Right kidney (tissue), 1 donor: ENCODE measurements at regions not wholly inside any gene's neighbourhood (a gene's known extent, or its start where the extent isn't known, plus 50 kb on each side); places are given as distances from the start of the nearest gene placed in this dataset.
"Not testable (repeated sequence)": the region's sequence is repeated elsewhere in the genome, so short reads cannot be mapped to it uniquely, and the experiment has no call there.

Source experiments
- DNase-seq: peaks from one replicate; pipeline ENCODE4 v3.0.0-alpha.2; 2016

DNA sequence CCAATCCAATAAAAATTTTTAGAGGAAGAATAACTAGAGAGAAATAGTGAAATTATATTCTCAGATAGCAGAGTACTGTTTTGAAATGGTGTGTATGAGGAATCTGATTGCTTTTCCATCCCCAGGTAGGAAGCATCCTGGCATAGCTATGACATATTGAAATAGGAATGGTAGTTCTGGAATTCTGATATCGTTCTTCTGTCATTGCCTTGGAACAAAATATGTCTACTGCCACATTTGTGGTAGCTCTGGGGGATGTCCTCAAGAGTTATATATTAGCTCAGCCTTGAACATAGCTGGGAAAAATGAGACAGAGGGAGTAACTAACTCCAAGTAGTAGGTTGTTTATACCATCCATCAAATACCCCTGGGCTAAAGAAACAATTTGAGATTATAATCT, 950.7 kb downstream of the MCTP2 start:
- no peak for DNase-seq

GRCh38 chr15:95192923-95193322, 961.6 kb downstream of the MCTP2 start:
- DNase-seq = no peak

DNA sequence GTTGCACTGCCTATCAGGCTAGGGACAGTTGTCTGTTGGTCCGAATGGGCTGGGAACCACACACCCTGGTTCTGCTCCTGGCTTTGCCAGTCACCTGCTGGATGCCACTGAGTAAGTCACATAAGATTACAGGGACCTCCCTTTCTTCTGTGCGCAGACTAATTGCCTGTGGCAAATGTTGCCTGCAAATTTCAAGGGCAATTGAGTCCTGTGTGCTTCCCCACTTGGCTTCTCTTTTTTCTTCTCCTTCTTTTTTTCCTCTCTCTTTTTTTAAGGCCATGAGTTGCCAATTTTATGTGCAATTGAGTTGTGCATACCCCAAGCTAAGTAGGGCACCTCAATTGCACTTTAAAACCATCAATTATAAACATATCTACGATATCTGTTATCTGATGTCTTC, 963.4 kb downstream of the MCTP2 start:
- peak; percentile 39 for DNase-seq

DNA sequence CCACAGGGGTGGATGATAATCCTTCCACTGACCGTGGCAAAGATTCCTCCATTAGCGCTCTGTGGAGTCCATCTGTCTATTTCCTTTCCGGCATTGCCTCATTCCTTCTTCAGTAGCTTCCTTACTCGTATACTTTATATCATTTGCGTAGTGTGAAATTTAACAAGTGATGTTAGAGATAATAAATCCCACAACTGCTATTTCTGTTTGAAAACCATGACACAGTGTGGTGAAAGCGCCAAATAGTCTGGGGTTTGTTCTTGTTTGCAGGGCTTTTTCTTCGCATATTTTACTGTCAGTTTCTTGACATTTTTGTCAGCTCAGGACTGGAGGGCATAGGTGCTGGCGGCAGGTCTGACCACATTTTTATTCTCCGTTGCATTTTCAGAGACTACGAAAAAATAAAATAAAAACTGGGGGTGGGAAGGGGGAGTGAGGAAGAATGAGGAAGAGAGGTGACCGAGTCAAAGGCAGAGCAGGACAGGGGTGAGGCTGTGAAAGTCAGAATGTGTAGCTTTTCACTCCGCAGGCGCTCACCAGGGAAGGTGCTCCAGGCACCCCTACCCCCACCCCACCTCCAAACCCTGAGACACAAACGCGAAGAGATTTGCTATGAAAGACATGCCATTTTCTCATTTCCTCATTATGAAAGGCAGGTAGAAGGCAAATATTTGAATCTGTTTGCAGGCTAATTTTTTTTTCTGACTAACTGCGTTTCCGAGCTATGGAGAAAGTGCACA, 965.0 kb downstream of the MCTP2 start:
- peak; percentile 54 for DNase-seq

GRCh38 chr15:95202569-95203349, 971.4 kb downstream of the MCTP2 start:
- DNase-seq = no peak

GRCh38 chr15:95205077-95205476, 973.7 kb downstream of the MCTP2 start:
- DNase-seq = no peak

- DNase-seq = not testable (repeated sequence)
These were observed 974.5 kb downstream of the MCTP2 start for GRCh38 chr15:95205830-95206229.

- DNase-seq = no peak
These were observed 976.7 kb downstream of the MCTP2 start for GRCh38 chr15:95208071-95208470.

GRCh38 chr15:95208988-95209387, 977.6 kb downstream of the MCTP2 start:
- no peak for DNase-seq

DNA sequence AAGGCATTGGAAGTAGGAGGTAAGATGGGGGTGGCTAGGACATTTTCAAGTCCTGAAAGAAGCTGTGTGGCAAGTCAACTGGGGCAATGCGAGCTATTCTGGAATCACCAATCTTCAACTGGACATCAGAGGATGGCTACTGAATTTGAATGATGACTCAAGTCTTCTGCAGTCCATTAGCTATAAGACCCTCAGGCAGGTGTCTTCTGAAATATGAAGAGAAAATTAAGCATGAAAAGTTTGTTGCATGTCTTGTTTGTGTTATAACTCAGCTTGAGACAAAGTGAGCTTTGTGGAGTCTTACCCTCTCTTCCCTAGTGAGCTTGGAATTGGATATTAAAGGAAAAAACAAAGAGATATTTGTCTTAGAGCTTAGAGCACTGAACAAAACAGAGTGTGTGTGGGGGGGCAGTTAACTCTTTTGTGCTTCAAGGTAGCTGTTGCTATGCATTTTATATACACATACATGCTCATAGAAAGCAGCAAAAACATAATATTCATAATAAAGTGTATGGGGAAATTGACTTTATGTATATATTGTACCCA, 979.1 kb downstream of the MCTP2 start:
- DNase-seq = no peak

GRCh38 chr15:95215017-95215416, 983.7 kb downstream of the MCTP2 start:
- no peak for DNase-seq

GRCh38 chr15:95226835-95227234, 995.5 kb downstream of the MCTP2 start:
- no peak for DNase-seq

GRCh38 chr15:95227235-95227634, 995.9 kb downstream of the MCTP2 start:
- DNase-seq = no peak

DNA sequence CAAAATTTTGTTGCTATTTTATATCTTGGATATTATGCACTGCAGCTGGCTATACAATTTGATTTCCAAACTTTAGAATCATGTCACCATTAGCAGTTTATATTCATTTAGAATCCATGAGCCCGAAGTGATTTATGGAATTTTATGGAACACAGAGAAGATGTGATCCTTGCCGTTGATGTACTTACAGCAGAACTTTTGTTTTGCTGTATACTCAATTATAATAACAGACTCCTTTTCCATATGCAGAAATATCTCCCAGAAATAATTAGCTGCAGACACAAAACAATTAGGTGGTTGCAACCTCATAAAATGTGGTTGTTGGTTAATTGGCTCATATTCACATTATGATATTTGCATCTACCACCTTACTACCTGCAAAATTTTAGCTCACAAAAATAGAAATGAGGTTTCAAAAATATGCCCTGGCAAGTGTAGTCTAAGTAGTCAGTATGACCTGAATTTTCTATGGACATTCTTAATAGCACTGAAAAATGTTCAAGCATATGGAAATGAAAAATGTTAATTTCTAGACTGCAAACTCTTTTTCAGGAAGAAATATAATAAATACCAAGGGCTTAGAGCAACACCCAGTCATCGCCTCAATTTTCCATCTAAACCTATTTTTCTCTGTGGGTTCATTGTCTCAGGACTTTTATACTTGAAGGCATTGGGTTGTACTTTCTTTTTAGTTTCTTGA, 997.6 kb downstream of the MCTP2 start:
- DNase-seq = no peak

DNA sequence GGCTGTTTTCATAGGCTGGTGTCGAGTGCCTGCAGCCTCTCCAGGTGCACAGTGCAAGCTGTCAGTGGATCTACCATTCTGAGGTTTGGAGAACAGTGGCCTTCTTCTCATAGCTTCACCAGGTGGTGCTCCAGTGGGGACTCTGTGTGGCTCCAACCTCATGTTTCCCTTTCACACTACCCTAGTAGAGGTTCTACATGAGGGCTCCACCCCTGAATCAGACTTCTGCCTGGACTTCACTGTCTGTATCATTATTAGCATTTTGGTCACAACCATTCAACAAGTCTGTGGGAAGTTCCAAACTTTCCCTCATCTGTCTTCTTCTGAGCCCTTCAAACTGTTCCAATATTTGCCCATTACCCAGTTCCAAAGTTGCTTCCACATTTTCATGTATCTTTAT, 1003.7 kb downstream of the MCTP2 start:
- DNase-seq = no peak

DNA sequence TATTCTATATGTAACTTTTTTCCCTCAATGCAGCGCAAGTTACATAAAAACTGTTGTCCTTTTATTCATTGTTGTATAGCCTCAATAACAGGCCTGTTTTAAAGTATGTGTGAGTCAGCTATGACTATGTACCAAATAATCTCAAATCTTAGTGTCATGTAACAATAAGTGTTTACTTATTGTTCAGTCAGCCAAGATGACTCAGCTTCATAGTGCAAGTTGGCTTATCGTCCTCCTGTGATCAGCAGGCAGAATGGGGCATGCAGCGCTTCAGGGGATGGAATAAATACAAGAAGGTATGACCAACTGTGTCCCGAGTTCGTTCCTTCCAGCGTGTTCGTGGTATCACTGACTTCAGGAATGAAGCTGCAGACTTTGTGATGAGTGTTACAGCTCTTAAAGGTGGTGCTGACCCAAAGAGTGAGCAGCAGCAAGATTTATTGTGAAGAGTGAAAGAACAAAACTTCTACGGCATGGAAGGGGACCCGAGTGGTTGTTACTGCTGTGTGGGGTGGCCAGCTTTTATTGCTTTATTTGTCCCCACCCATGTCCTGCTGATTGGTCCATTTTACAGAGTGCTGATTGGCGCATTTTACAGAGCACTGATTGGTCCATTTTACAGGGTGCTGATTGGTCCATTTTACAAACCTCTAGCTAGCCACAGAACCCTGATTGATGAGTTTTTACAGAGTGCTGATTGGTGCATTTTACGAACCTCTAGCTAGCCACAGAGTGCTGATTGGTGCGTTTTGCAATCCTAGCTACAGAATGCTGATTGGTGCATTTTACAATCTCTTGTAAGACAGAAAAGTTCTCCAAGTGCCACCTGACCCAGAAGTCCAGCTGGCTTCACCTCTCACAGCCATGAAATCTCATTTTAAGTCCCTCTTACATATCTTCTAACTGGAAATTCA, 1016.0 kb downstream of the MCTP2 start:
- DNase-seq = no peak

- no peak for DNase-seq
These were observed 1018.2 kb downstream of the MCTP2 start for GRCh38 chr15:95249524-95249923.

DNA sequence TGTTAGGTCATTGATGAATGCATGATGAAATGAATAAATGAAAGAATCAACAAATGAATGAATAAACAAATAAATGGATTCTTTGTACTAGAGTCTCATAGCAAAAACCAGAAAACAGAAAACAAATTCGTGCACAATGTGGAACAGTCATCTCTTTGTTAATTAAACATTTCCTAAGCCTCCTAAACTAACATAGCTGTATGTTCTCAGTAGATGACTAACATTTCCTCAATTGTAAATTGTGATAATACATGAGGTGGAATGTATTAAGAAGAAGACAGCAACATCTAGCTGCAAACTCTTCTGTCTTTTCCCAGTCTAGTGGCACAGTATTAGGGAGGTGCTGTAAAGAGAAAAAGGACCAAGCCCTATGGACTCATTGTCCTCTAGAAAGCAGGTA, 1021.0 kb downstream of the MCTP2 start:
- DNase-seq = no peak

DNA sequence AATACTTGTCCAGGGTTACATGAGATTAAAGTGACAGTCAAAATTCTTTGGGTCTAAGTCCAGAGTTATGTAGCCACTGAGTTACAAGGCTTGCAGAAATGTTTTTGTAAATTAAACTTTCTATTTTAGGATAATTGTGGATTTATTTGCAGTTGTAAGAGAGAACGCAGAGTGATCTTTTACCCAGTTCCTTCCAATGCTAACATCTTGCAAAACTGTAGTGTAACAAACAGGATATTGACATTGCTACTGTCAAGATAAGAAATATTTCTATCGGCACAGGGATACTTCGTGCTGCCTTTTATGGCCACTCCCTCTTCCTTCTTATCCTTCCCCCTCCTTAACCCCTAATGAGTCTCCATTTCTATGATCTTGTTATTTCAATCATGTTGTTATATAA, 1022.9 kb downstream of the MCTP2 start:
- DNase-seq = no peak

- DNase-seq = peak; percentile 79
These were observed 1028.2 kb downstream of the MCTP2 start for GRCh38 chr15:95259513-95259912.

GRCh38 chr15:95259965-95260364, 1028.6 kb downstream of the MCTP2 start:
- DNase-seq = no peak

GRCh38 chr15:95260856-95261255, 1029.5 kb downstream of the MCTP2 start:
- no peak for DNase-seq
